ENCODE measurements at regions not wholly inside any gene's neighbourhood (a gene's known extent, or its start where the extent isn't known, plus 50 kb on each side); places are given as distances from the start of the nearest gene placed in this dataset.

GRCh38 chr19:33946535-33947264, 150.0 kb downstream of the KCTD15 start:
- in situ Hi-C loops (cut with HindIII; ENCODE audit: low sequenced_read_pairs), result no loop called here

- in situ Hi-C loops (cut with HindIII; ENCODE audit: low sequenced_read_pairs), result no loop called here
These were observed 150.7 kb downstream of the KCTD15 start for GRCh38 chr19:33947265-33947964.

GRCh38 chr19:33948651-33949335, 152.1 kb downstream of the KCTD15 start:
- in situ Hi-C loops (cut with HindIII; ENCODE audit: low sequenced_read_pairs), result no loop called here

- in situ Hi-C loops (cut with HindIII; ENCODE audit: low sequenced_read_pairs), result no loop called here
These were observed 153.6 kb downstream of the KCTD15 start for GRCh38 chr19:33950091-33950750.

- in situ Hi-C loops (cut with HindIII; ENCODE audit: low sequenced_read_pairs), result no loop called here
These were observed 156.4 kb downstream of the KCTD15 start for GRCh38 chr19:33953023-33953422.

- in situ Hi-C loops (cut with HindIII; ENCODE audit: low sequenced_read_pairs), result no loop called here
These were observed 156.9 kb downstream of the KCTD15 start for GRCh38 chr19:33953592-33953991.

GRCh38 chr19:33954686-33955085, 158.0 kb downstream of the KCTD15 start:
- in situ Hi-C loops (cut with HindIII; ENCODE audit: low sequenced_read_pairs), result no loop called here

GRCh38 chr19:33956941-33957340, 160.3 kb downstream of the KCTD15 start:
- in situ Hi-C loops (cut with HindIII; ENCODE audit: low sequenced_read_pairs), result no loop called here

- in situ Hi-C loops (cut with HindIII; ENCODE audit: low sequenced_read_pairs), result no loop called here
These were observed 161.1 kb downstream of the KCTD15 start for GRCh38 chr19:33957804-33958203.

- in situ Hi-C loops (cut with HindIII; ENCODE audit: low sequenced_read_pairs), result no loop called here
These were observed 163.9 kb downstream of the KCTD15 start for GRCh38 chr19:33960566-33960965.

- in situ Hi-C loops (cut with HindIII; ENCODE audit: low sequenced_read_pairs), result no loop called here
These were observed 165.5 kb downstream of the KCTD15 start for GRCh38 chr19:33962161-33962560.

GRCh38 chr19:33963514-33963913, 166.8 kb downstream of the KCTD15 start:
- in situ Hi-C loops (cut with HindIII; ENCODE audit: low sequenced_read_pairs), result no loop called here

- in situ Hi-C loops (cut with HindIII; ENCODE audit: low sequenced_read_pairs), result no loop called here
These were observed 174.4 kb downstream of the KCTD15 start for GRCh38 chr19:33971073-33971472.

GRCh38 chr19:33977756-33978685, 181.4 kb downstream of the KCTD15 start:
- in situ Hi-C loops (cut with HindIII; ENCODE audit: low sequenced_read_pairs), result no loop called here

GRCh38 chr19:33982706-33983105, 186.0 kb downstream of the KCTD15 start:
- in situ Hi-C loops (cut with HindIII; ENCODE audit: low sequenced_read_pairs), result no loop called here

- in situ Hi-C loops (cut with HindIII; ENCODE audit: low sequenced_read_pairs), result no loop called here
These were observed 183.7 kb upstream of the LSM14A start for GRCh38 chr19:33988601-33989000.

- in situ Hi-C loops (cut with HindIII; ENCODE audit: low sequenced_read_pairs), result no loop called here
These were observed 174.6 kb upstream of the LSM14A start for GRCh38 chr19:33997690-33998089.

GRCh38 chr19:33998302-33998701, 174.0 kb upstream of the LSM14A start:
- in situ Hi-C loops (cut with HindIII; ENCODE audit: low sequenced_read_pairs), result no loop called here

- in situ Hi-C loops (cut with HindIII; ENCODE audit: low sequenced_read_pairs), result no loop called here
These were observed 173.5 kb upstream of the LSM14A start for GRCh38 chr19:33998739-33999345.

- in situ Hi-C loops (cut with HindIII; ENCODE audit: low sequenced_read_pairs), result no loop called here
These were observed 155.3 kb upstream of the LSM14A start for GRCh38 chr19:34017024-34017423.
